Neural progenitor cell (in vitro differentiated cells): ENCODE measurements at regions not wholly inside any gene's neighbourhood (a gene's known extent, or its start where the extent isn't known, plus 50 kb on each side); places are given as distances from the start of the nearest gene placed in this dataset.

ENCODE experiments used
- EZH2 ChIP-seq: fragments of 200-600 bp; sonication (generic); IDR thresholded peaks from 2 replicates; pipeline ENCODE4 v1.6.1; 2017; ENCODE audit warnings: antibody characterized with exemption, mild to moderate bottlenecking, moderate library complexity
- TF ChIP-seq, protein P1 (sequence below): fragments of 200-600 bp; sonication (generic); IDR thresholded peaks from 2 replicates; pipeline ENCODE4 v1.5.1; 2017; ENCODE audit warnings: antibody characterized with exemption, mild to moderate bottlenecking

DNA sequence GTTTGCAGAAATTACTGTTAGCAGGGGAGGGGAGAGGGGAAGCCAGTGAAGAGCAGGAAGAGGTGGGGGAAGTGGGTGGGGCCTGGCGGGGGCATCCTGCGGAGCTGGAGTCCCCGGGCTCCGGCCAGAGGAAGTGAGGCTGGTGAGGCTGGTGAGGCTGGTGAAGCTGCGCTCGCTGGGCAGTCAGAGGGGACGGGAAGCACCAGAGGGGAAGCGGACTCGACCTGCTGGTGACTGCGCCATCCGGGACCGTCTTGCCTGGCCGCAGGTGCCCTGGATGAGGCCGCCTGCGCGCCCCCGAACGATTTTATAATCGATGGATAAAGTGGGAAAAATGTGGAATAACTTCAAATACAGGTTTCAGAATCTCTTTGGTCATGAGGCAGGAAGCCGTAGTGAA, 635.3 kb upstream of the MARCKS start:
- TF ChIP-seq EZH2, result no peak
- TF ChIP-seq, protein P1, sequence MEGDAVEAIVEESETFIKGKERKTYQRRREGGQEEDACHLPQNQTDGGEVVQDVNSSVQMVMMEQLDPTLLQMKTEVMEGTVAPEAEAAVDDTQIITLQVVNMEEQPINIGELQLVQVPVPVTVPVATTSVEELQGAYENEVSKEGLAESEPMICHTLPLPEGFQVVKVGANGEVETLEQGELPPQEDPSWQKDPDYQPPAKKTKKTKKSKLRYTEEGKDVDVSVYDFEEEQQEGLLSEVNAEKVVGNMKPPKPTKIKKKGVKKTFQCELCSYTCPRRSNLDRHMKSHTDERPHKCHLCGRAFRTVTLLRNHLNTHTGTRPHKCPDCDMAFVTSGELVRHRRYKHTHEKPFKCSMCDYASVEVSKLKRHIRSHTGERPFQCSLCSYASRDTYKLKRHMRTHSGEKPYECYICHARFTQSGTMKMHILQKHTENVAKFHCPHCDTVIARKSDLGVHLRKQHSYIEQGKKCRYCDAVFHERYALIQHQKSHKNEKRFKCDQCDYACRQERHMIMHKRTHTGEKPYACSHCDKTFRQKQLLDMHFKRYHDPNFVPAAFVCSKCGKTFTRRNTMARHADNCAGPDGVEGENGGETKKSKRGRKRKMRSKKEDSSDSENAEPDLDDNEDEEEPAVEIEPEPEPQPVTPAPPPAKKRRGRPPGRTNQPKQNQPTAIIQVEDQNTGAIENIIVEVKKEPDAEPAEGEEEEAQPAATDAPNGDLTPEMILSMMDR, result no peak
